Activated naive CD4-positive, alpha-beta T cell treated with anti-CD3 and anti-CD28 coated beads, Interleukin-2, amount 50 U/mL, for 24 hours (primary cell): ENCODE measurements at regions not wholly inside any gene's neighbourhood (a gene's known extent, or its start where the extent isn't known, plus 50 kb on each side); places are given as distances from the start of the nearest gene placed in this dataset.

ENCODE experiments used
- H3K27ac Mint-ChIP-seq: one replicate; pipeline ENCODE4 v1.8.0; 2021; ENCODE audit warnings: mild to moderate bottlenecking, mixed read lengths
- H3K27me3 Mint-ChIP-seq: one replicate; pipeline ENCODE4 v1.8.0; 2021; ENCODE audit warnings: mixed read lengths
- H3K36me3 Mint-ChIP-seq: one replicate; pipeline ENCODE4 v1.8.0; 2021; ENCODE audit warnings: mixed read lengths
- H3K4me1 Mint-ChIP-seq: one replicate; pipeline ENCODE4 v1.8.0; 2021; ENCODE audit warnings: mixed read lengths
- H3K4me3 Mint-ChIP-seq: one replicate; pipeline ENCODE4 v1.8.0; 2021; ENCODE audit warnings: mild to moderate bottlenecking, mixed read lengths
- H3K9me3 Mint-ChIP-seq: one replicate; pipeline ENCODE4 v1.8.0; 2021; ENCODE audit warnings: mixed read lengths

DNA sequence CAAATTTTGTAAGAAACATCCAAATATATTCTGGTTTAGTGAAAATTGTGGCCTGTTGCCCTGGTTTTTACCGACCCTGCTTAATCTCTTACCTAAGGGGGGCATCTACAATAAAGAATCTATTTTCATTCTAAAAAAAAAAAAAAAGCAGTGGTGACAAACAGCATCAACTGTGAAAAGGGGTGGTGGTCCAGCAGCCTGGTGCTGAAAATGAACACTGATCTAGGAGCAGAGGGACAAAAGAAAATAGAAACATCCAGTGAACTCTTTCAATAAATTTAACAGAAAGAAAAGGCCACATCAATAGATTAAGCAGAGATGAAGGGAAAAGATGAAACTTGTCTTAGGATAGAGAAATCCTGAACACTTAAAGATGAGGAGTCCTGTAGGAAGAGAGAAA is 348.7 kb upstream of the GRAMD2B start:
- Mint-ChIP-seq H3K36me3 (peaks cover 2% of the 10 kb centered on the region), H3K4me3 (no peak overlapping the region), H3K4me1 (no peaks in the 10 kb centered on the region), H3K27ac (no peak overlapping the region), H3K9me3 (peaks cover 13% of the 10 kb centered on the region), H3K27me3 (no peaks in the 10 kb centered on the region)

DNA sequence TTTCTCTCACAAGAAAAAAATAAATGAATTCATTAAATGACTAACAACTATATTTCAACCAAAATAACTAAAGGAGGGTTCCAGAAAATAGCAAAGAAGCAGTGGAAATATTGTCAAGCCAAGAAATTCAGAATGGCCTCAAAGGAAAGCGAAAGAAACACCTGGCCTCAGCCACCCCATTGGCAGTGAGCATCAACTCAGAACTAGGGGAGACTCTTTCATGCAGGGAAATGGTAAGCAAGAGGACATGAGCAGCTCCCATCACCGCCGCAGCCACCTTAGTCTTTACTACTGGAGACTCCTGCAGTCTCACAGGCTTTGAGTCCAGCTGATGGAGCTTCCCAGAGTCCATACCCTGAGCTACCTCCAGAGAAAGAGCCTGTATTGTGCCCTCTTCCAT is 343.9 kb upstream of the GRAMD2B start:
- H3K4me1 Mint-ChIP-seq: no peaks in the 10 kb centered on the region
- no peak overlapping the region for H3K4me3 Mint-ChIP-seq
- no peaks in the 10 kb centered on the region for H3K27me3 Mint-ChIP-seq
- H3K9me3 Mint-ChIP-seq: peaks cover 29% of the 10 kb centered on the region
- no peak overlapping the region for H3K27ac Mint-ChIP-seq
- H3K36me3 Mint-ChIP-seq: no peaks in the 10 kb centered on the region

DNA sequence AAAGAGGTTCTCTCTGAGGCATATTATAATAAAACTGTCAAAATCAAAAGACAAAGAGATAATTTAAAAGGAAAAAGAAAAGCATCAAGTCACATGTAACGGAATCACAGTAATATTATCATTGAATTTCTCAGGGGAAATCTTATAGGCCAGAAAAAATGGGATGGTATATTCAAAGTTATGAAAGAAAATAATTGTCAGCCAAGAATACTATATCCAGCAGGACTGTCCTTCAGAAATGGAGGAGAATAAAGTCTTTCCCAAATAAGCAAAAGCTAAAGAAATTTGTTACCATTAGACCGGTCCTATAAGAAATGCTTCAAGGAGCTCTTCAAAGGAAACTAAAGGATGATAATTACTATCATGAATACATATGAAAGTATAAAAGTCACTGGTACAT is 342.0 kb upstream of the GRAMD2B start:
- H3K36me3 Mint-ChIP-seq: peaks cover 1% of the 10 kb centered on the region
- no peaks in the 10 kb centered on the region for H3K4me1 Mint-ChIP-seq
- H3K9me3 Mint-ChIP-seq: peaks cover 42% of the 10 kb centered on the region

DNA sequence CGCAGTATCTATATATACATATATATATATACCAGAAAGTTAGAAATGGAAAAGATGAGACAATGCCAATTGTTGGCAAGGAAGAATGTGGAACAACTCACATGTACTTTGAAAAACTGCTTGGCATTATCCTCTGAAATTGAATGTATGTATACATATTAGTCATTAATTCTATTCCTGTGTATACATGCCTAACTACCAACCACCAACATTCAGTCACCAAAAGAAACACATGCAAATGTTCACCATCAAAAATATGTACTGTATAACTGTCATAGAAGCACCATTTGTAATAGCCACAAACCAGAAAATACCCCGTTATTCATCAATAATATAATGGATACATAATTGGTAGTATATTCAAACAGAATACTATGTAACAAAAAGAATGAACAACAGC is 330.2 kb upstream of the GRAMD2B start:
- no peaks in the 10 kb centered on the region for H3K27me3 Mint-ChIP-seq
- no peaks in the 10 kb centered on the region for H3K4me1 Mint-ChIP-seq
- H3K4me3 Mint-ChIP-seq: no peak overlapping the region
- H3K36me3 Mint-ChIP-seq: no peaks in the 10 kb centered on the region
- peaks cover 10% of the 10 kb centered on the region for H3K9me3 Mint-ChIP-seq
- no peak overlapping the region for H3K27ac Mint-ChIP-seq

More for the DNA sequence above, 342.0 kb upstream of the GRAMD2B start:
- Mint-ChIP-seq H3K27ac (no peak overlapping the region), H3K27me3 (no peaks in the 10 kb centered on the region), H3K4me3 (no peak overlapping the region)

DNA sequence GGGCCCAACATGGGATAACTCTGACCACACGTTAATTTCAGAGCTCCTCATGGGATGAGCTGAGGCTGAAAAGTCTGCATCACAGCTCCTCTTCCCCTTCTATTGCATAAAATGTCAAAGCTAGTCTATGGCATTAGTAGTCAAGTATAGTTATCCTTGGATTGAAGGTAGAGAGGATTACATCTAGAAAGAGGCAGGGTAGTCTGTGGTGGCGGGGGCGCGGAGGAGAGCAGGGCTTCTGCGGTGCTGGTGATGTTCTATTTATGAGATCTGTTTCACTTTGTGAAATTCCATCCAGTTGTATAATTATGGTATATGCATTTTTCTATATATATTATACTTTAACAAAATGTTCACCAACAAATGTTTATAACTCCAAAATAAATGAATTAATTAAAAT is 329.5 kb upstream of the GRAMD2B start:
- H3K9me3 Mint-ChIP-seq: peaks cover 6% of the 10 kb centered on the region
- no peak overlapping the region for H3K4me3 Mint-ChIP-seq
- no peaks in the 10 kb centered on the region for H3K4me1 Mint-ChIP-seq
- no peaks in the 10 kb centered on the region for H3K36me3 Mint-ChIP-seq
- no peaks in the 10 kb centered on the region for H3K27me3 Mint-ChIP-seq
- H3K27ac Mint-ChIP-seq: no peak overlapping the region

DNA sequence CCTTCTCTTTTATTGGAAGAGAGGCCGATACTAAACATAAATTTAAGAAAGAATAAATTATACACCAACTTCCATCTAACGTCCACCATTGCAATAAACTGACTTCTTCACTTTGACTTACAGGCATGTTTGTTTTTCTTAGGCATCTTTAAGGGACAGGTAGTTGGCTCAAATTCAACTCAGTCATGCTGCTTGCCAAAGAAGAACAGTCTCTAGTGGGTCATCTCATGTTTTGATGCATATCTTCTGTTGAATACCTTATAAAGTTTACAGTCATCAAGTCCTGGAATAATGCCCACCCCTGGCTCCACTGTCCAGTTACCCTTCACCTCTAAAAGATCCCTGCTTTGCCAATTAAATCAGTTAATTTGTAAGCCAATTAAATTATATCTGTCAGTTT is 328.2 kb upstream of the GRAMD2B start:
- Mint-ChIP-seq H3K36me3 (no peaks in the 10 kb centered on the region), H3K27me3 (no peaks in the 10 kb centered on the region), H3K9me3 (peaks cover 4% of the 10 kb centered on the region), H3K27ac (no peak overlapping the region), H3K4me1 (no peaks in the 10 kb centered on the region), H3K4me3 (no peak overlapping the region)

DNA sequence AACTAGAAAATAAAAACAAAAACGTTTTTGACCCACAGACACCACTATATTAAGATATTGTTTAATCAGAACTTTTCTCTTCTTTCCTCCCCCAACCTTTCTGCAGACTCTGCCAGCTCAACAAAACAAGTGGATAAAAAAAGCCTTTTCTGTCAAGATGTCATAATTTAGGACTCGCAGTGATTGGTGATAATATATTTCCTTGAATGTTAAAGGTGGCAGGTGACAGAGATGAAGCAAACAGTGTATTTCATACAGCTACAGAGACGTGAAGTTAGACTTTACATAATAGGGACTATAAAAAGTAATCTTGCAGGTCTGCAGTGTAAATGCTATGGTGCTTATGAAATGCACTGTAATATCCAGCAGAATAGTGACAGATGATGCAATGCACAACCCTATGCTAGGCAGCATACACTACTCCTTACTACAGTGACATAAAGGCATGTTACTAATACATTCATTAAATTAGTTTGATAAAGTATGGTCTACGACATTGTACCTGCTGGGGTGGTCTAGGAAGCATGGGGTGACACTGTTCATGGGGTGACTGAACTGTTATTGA is 326.7 kb upstream of the GRAMD2B start:
- peaks cover 4% of the 10 kb centered on the region for H3K9me3 Mint-ChIP-seq
- H3K27ac Mint-ChIP-seq: no peak overlapping the region
- no peaks in the 10 kb centered on the region for H3K36me3 Mint-ChIP-seq
- H3K27me3 Mint-ChIP-seq: no peaks in the 10 kb centered on the region
- H3K4me3 Mint-ChIP-seq: no peak overlapping the region
- no peaks in the 10 kb centered on the region for H3K4me1 Mint-ChIP-seq

DNA sequence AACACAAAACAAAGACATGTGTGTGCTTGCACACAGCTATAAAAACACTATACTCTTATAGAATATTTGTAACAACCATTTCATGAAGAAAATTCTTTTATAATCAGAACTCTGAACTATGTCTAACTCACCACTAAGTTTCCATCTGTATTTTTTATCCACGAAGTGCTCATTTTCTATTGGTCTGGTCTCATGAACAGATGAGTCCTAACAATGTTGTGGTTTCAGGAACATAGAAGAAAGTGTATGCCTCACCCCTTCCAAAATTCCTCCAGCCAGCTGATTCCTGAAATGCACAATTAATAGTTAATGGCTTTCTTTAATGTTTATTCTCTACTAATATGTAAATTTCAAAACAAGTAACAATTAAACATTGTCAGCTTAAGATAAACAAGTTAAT is 325.3 kb upstream of the GRAMD2B start:
- no peaks in the 10 kb centered on the region for H3K27me3 Mint-ChIP-seq
- H3K4me1 Mint-ChIP-seq: no peaks in the 10 kb centered on the region
- H3K9me3 Mint-ChIP-seq: peaks cover 4% of the 10 kb centered on the region
- no peaks in the 10 kb centered on the region for H3K36me3 Mint-ChIP-seq
- H3K4me3 Mint-ChIP-seq: no peak overlapping the region
- H3K27ac Mint-ChIP-seq: no peak overlapping the region

DNA sequence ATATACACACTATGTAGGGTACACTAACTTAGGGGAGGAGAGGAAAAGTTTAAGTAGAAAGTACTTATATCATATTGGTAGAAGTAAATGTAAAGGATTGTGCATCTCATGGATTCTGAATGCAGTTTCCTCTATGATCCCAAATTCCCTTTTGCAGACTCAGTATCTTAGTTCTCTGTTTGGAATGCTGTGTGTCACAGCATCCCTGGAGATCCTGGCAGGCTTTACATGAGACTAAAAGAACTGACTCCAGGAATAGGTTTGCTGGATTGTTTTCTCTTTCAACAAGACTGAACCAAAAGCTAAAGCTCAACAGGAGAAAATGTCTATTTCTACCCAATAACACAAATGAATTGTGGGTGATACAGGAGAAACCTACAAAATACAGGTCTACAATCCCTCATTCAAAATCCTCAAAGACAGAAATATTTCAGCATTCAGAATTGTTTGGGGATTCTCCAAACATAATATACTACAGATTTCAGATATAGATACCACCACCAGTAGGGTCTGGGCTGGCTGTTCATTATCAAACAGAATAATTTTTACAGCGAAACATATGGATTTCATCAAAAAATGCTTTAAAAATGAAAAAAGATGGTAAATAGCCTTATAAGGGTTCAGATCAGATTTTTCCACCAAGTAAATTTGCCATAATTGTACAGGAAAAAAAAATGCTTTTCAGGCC is 324.7 kb upstream of the GRAMD2B start:
- no peaks in the 10 kb centered on the region for H3K27me3 Mint-ChIP-seq
- H3K9me3 Mint-ChIP-seq: peaks cover 4% of the 10 kb centered on the region
- H3K36me3 Mint-ChIP-seq: no peaks in the 10 kb centered on the region
- H3K4me3 Mint-ChIP-seq: no peak overlapping the region
- no peak overlapping the region for H3K27ac Mint-ChIP-seq
- H3K4me1 Mint-ChIP-seq: no peaks in the 10 kb centered on the region

DNA sequence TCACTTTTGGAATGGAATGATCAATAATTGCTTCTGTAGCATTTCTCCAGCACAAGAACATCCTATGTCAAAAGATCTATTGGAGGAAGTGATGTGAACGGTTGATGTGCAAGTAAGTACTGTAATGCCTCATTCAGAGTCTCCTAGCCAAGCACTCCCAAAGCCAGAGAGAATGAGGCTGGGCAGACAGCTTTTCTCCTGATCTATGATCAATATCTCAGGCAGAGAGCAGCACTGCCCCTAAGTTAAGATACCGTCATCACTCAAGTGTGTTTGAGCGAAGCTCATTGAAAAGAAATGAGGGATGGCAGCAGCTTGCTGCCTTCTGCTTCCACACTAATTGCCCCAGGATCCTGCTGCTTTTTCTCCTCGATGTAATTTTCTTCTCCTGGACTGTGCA is 324.1 kb upstream of the GRAMD2B start:
- no peaks in the 10 kb centered on the region for H3K36me3 Mint-ChIP-seq
- H3K4me3 Mint-ChIP-seq: no peak overlapping the region
- H3K9me3 Mint-ChIP-seq: peaks cover 4% of the 10 kb centered on the region
- no peak overlapping the region for H3K27ac Mint-ChIP-seq
- H3K27me3 Mint-ChIP-seq: no peaks in the 10 kb centered on the region
- no peaks in the 10 kb centered on the region for H3K4me1 Mint-ChIP-seq

DNA sequence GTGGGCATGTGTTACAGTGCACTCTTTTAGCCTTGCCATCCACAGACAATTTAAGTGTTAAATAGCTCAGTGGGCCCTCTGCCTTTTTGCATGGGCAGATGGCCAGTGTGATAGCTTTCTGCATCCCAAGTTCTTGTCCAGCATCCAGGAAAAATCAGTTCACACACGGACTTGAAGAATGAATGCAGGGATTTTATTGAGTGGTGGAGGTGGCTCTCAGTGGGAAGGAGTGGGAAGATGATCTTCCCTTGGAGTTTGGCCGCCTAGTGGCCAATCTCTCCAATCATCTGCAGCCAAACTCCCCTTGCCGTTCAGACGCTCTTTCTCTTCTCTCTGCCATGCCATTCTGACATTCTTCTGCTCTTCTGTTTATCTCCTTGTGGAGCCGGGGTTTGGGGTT is 322.4 kb upstream of the GRAMD2B start:
- Mint-ChIP-seq H3K9me3 (peaks cover 4% of the 10 kb centered on the region), H3K4me3 (no peak overlapping the region), H3K36me3 (no peaks in the 10 kb centered on the region), H3K4me1 (no peaks in the 10 kb centered on the region), H3K27ac (no peak overlapping the region), H3K27me3 (no peaks in the 10 kb centered on the region)

DNA sequence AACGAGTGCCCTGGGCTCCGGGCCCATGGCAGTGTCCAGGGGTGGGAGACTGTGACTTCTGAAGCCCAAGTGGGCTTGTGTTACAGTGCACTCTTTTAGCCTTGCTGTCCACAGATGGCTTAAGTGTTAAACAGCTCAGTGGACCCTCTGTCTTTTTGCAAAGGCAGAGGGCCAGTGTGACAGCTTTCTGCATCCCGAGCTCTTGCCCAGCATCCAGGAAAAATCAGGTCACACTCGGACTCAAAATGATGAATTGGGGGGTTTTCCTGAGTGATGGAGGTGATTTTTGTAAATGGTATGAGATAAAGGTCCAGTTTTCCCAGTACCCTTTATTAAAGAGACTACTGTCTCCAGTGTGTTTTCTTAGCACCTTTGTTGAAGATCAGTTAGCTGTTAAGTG is 321.3 kb upstream of the GRAMD2B start:
- no peak overlapping the region for H3K27ac Mint-ChIP-seq
- no peaks in the 10 kb centered on the region for H3K27me3 Mint-ChIP-seq
- no peaks in the 10 kb centered on the region for H3K9me3 Mint-ChIP-seq
- no peaks in the 10 kb centered on the region for H3K36me3 Mint-ChIP-seq
- no peak overlapping the region for H3K4me3 Mint-ChIP-seq
- H3K4me1 Mint-ChIP-seq: no peaks in the 10 kb centered on the region

DNA sequence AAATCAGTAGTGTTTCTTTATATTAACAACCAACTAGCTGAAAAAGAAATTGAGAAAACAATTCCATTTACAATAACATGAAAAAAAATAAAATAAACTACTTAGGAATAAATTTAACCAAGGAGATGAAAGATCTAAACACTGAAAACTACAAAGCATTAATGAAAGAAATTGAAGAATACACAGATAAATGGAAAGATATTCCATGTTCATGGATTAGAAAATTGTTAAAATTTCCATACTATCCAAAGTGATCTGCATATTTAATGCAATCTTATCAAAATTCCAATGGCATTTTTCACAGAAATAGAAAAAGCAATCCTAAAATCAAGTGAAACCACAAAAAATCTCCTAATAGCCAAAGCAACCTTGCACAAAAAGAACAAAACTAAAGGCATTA is 320.2 kb upstream of the GRAMD2B start:
- Mint-ChIP-seq H3K4me3 (no peak overlapping the region), H3K27me3 (no peaks in the 10 kb centered on the region), H3K4me1 (no peaks in the 10 kb centered on the region), H3K9me3 (no peaks in the 10 kb centered on the region), H3K36me3 (no peaks in the 10 kb centered on the region), H3K27ac (no peak overlapping the region)

DNA sequence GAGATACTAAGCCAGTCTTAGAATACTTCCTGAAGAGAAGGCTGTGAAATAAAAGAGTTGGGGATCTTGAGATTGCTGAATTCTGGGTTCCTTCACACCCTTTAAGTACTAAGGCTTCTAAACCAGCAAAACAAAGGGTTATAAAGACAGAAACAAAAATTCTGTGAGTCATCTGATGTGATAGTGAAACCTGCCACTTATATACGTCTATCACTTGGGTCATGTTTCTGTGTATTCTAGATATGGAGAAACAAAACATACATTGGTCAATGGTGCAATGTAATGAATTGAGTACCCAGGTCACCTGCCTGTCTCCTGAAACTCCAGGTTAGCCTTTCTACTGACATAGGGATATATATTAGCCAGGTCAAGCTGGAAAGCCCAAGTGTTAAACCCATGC is 319.3 kb upstream of the GRAMD2B start:
- H3K27ac Mint-ChIP-seq: no peak overlapping the region
- H3K36me3 Mint-ChIP-seq: no peaks in the 10 kb centered on the region
- H3K9me3 Mint-ChIP-seq: no peaks in the 10 kb centered on the region
- H3K27me3 Mint-ChIP-seq: no peaks in the 10 kb centered on the region
- no peak overlapping the region for H3K4me3 Mint-ChIP-seq
- no peaks in the 10 kb centered on the region for H3K4me1 Mint-ChIP-seq

DNA sequence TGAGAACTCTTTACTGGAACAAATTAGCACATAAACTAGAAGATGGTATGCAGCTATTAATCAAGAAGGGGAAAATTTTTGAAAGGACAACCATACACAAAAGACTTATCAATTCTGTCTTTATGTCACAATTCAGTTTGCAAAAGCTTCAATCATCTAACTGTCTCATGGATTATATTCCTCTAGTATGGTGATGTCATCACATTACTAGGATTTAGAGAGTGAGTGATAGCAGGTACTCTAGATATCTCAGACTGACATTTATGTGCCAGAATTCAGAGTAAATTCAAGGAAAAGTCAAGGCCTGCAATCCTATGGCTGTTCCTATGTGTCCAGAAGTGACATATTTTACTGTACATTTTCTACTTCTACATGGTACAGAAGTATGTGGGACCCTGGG is 318.9 kb upstream of the GRAMD2B start:
- no peaks in the 10 kb centered on the region for H3K9me3 Mint-ChIP-seq
- no peaks in the 10 kb centered on the region for H3K36me3 Mint-ChIP-seq
- H3K27ac Mint-ChIP-seq: no peak overlapping the region
- no peaks in the 10 kb centered on the region for H3K27me3 Mint-ChIP-seq
- H3K4me3 Mint-ChIP-seq: no peak overlapping the region
- H3K4me1 Mint-ChIP-seq: no peaks in the 10 kb centered on the region

DNA sequence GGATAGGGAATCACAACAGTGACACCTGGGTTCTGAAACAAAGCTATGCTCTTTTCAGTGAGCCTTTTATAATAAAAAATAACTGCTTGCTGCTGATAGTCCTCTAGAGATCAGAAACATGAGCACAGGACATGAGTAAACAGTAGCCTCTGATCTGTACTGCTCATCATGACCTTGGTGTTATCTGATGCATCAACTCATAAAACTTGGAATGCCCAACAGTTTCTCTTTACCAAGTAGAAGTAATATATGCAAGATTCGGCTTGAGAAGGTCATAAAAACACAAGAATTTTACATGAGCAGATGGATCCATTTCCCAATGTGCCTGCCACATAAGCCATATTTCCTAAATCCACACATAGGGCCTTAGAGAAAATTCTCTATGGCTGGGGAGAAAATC is 318.3 kb upstream of the GRAMD2B start:
- H3K9me3 Mint-ChIP-seq: no peaks in the 10 kb centered on the region
- no peak overlapping the region for H3K27ac Mint-ChIP-seq
- no peak overlapping the region for H3K4me3 Mint-ChIP-seq
- no peaks in the 10 kb centered on the region for H3K36me3 Mint-ChIP-seq
- H3K4me1 Mint-ChIP-seq: no peaks in the 10 kb centered on the region
- no peaks in the 10 kb centered on the region for H3K27me3 Mint-ChIP-seq

DNA sequence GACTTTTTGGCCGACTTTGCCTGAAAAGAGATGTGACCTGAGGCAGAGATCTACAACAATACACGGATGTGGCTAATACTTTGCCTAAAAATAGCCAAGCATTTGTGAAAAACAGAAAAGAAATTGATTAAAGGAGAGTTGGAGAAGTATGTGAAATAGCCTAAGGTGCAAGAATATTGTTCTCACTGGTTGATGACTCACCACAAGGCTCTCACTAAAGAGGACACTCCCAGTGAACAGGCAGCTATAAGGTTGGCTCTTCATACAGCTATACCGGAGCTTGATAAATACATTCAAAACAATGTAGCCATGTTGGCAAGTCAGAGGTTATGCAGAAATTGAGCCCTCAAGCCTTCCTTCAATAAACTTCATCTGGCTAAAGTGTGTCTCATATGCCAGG is 317.2 kb upstream of the GRAMD2B start:
- Mint-ChIP-seq H3K4me3 (no peak overlapping the region), H3K36me3 (no peaks in the 10 kb centered on the region), H3K27me3 (no peaks in the 10 kb centered on the region), H3K9me3 (no peaks in the 10 kb centered on the region), H3K4me1 (no peaks in the 10 kb centered on the region), H3K27ac (no peak overlapping the region)
